GM12878 (cell line): ENCODE measurements at regions not wholly inside any gene's neighbourhood (a gene's known extent, or its start where the extent isn't known, plus 50 kb on each side); places are given as distances from the start of the nearest gene placed in this dataset.

Source experiments
- ATAC-seq: fragments of 200-7000 bp; cut with Tn5 transposase; 3 replicates; pipeline ENCODE4 v1.9.1; 2020; ENCODE audit warnings: mild to moderate bottlenecking, moderate library complexity
- BruUV-seq: library from RNA; stranded (reverse); fragments of 400-500 nt; replicated peaks from 2 replicates; lab custom pipeline; 2021; lab: Mats Ljungman, UMichigan
- CTCF ChIA-PET: fragments of 300-600 bp; sonication (Branson Sonifier 250); formaldehyde crosslinking; extraction: SDS; loops from one replicate; lab custom pipeline; 2021; ENCODE audit warnings: inconsistent platforms; lab: Yijun Ruan, JAX
- POLR2A ChIA-PET: fragments of 350-600 bp; formaldehyde crosslinking; extraction: SDS; loops from one replicate; lab custom pipeline; 2021; ENCODE audit warnings: inconsistent platforms; lab: Charles Lee
- RAD21 ChIA-PET: fragments of 300-600 bp; sonication (Branson Sonifier 250); formaldehyde crosslinking; loops from one replicate; lab custom pipeline; 2023; ENCODE audit warnings: antibody characterized with exemption; ENCODE audit not compliant: unreplicated experiment; lab: Charles Lee
- SMC1A ChIA-PET: fragments of 300-600 bp; sonication (Branson Sonifier 250); formaldehyde crosslinking; loops from one replicate; lab custom pipeline; 2023; ENCODE audit not compliant: unreplicated experiment, uncharacterized antibody; lab: Charles Lee
- DNase-seq: peaks from one replicate; pipeline ENCODE4 v3.0.0-alpha.2; 2011; ENCODE audit warnings: low read depth, low spot score
- FAIRE-seq: peaks from 3 replicates; lab custom pipeline; 2011; peaks lifted over from hg19 to GRCh38; lab: Jason Lieb, UNC
- H2AFZ ChIP-seq: 2 replicates; pipeline ENCODE4 v1.6.0; 2011; ENCODE audit warnings: low read depth, low read length, control low read depth; ENCODE audit not compliant: control insufficient read depth
- H3K27ac ChIP-seq: 2 replicates; pipeline ENCODE4 v1.5.1; 2011; ENCODE audit warnings: control low read depth; ENCODE audit not compliant: control insufficient read depth, insufficient read depth
- H3K27me3 ChIP-seq, 2 experiments: replicated peaks in 1 of 2; 2 replicates each; pipeline versions ENCODE4 v1.6.0 to v1.6.1; 2011; ENCODE audit warnings: low read length in 1 of 2; ENCODE audit not compliant: control insufficient read depth in 2 of 2, insufficient read depth in 2 of 2
- H3K36me3 ChIP-seq, 2 experiments: 2 replicates each; pipeline ENCODE4 v1.5.1; 2011; ENCODE audit warnings: low read length in 1 of 2; ENCODE audit not compliant: control insufficient read depth in 2 of 2, insufficient read depth in 2 of 2
- H3K4me1 ChIP-seq: 2 replicates; pipeline ENCODE4 v1.6.1; 2011; ENCODE audit warnings: mild to moderate bottlenecking, low read length, moderate library complexity, mixed read lengths; ENCODE audit not compliant: control insufficient read depth, insufficient read depth
- H3K4me2 ChIP-seq: 2 replicates; pipeline ENCODE4 v1.6.0; 2011; ENCODE audit warnings: control low read depth; ENCODE audit not compliant: control insufficient read depth, insufficient read depth
- H3K4me3 ChIP-seq: fragments of 200-600 bp; sonication (generic); 2 replicates; pipeline ENCODE4 v1.5.1; 2016
- H3K79me2 ChIP-seq: 2 replicates; pipeline ENCODE4 v1.6.0; 2011; ENCODE audit warnings: low read length; ENCODE audit not compliant: control insufficient read depth, insufficient read depth
- H3K9ac ChIP-seq: 2 replicates; pipeline ENCODE4 v1.8.0; 2011; ENCODE audit warnings: low read length, control low read depth, mixed read lengths; ENCODE audit not compliant: control insufficient read depth, insufficient read depth
- H3K9me3 ChIP-seq: replicated peaks from 3 replicates; pipeline ENCODE4 v1.5.1; 2011; ENCODE audit warnings: mild to moderate bottlenecking, low read length; ENCODE audit not compliant: control insufficient read depth, insufficient read depth
- H4K20me1 ChIP-seq: 2 replicates; pipeline ENCODE4 v1.6.0; 2011; ENCODE audit not compliant: control insufficient read depth, insufficient read depth
- BCLAF1 ChIP-seq: fragments of 450-650 bp; IDR thresholded peaks from 2 replicates; pipeline ENCODE4 v1.6.1; 2017; ENCODE audit warnings: antibody characterized with exemption, mild to moderate bottlenecking, moderate library complexity
- DPF2 ChIP-seq: fragments of 450-650 bp; IDR thresholded peaks from 2 replicates; pipeline ENCODE4 v1.6.1; 2017; ENCODE audit warnings: mild to moderate bottlenecking
- FOXM1 ChIP-seq: IDR thresholded peaks from 2 replicates; pipeline ENCODE4 v1.6.1; 2012; ENCODE audit warnings: low read depth, mild to moderate bottlenecking, inconsistent platforms, low read length, moderate library complexity
- KDM1A ChIP-seq: fragments of 200-600 bp; sonication (generic); IDR thresholded peaks from 2 replicates; pipeline ENCODE4 v1.6.1; 2016; ENCODE audit warnings: borderline replicate concordance
- MXI1 ChIP-seq: fragments of 150-350 bp; IDR thresholded peaks from 2 replicates; pipeline ENCODE4 v1.6.1; 2011; ENCODE audit warnings: low read depth, mild to moderate bottlenecking, inconsistent platforms, low read length, improper control_type of control experiment
- NFYB ChIP-seq: IDR thresholded peaks from 2 replicates; pipeline ENCODE4 v1.6.1; 2011; ENCODE audit warnings: low read depth, mild to moderate bottlenecking, low read length, improper control_type of control experiment, moderate library complexity; ENCODE audit not compliant: insufficient read depth
- REST ChIP-seq: IDR thresholded peaks from 2 replicates; pipeline ENCODE4 v1.6.1; 2012; ENCODE audit warnings: mild to moderate bottlenecking, low read depth, low read length
- SIX5 ChIP-seq: IDR thresholded peaks from 2 replicates; pipeline ENCODE4 v1.6.1; 2011; ENCODE audit warnings: mild to moderate bottlenecking, low read depth, low read length, moderate library complexity; ENCODE audit not compliant: severe bottlenecking
- STAT3 ChIP-seq: IDR thresholded peaks from 2 replicates; pipeline ENCODE4 v1.6.1; 2011; ENCODE audit warnings: low read depth, low read length, improper control_type of control experiment
- ZBTB33 ChIP-seq: fragments of 450-650 bp; IDR thresholded peaks from 2 replicates; pipeline ENCODE4 v1.6.1; 2017; ENCODE audit warnings: mild to moderate bottlenecking
- ZBTB4 ChIP-seq: fragments of 450-650 bp; formaldehyde crosslinking; IDR thresholded peaks from 2 replicates; pipeline ENCODE4 v1.4.0; 2022; ENCODE audit warnings: mild to moderate bottlenecking, moderate library complexity
- ZSCAN29 ChIP-seq: fragments of 450-650 bp; IDR thresholded peaks from 2 replicates; pipeline ENCODE4 v1.6.1; 2017; ENCODE audit warnings: mild to moderate bottlenecking, moderate library complexity
- WGBS: methylation state at CpG from one replicate; pipeline ENCODE4 v1.1.6; 2016; ENCODE audit warnings: low lambda C conversion rate; ENCODE audit not compliant: insufficient replicate concordance, insufficient coverage; ENCODE audit errors: missing lambda C conversion rate; 5-methylcytosine and 5-hydroxymethylcytosine counted together
- in situ Hi-C: fragments of 300-500 bp; cut with MboI; formaldehyde crosslinking; loops from 9 replicates; pipeline ENCODE4 v1.14.3; 2018; ENCODE audit warnings: mixed read lengths
- intact Hi-C: fragments of 100-400 bp; cut with micrococcal nuclease; formaldehyde crosslinking; loops from one replicate; pipeline ENCODE4 v1.14.2; 2022; ENCODE audit not compliant: unreplicated experiment

DNA sequence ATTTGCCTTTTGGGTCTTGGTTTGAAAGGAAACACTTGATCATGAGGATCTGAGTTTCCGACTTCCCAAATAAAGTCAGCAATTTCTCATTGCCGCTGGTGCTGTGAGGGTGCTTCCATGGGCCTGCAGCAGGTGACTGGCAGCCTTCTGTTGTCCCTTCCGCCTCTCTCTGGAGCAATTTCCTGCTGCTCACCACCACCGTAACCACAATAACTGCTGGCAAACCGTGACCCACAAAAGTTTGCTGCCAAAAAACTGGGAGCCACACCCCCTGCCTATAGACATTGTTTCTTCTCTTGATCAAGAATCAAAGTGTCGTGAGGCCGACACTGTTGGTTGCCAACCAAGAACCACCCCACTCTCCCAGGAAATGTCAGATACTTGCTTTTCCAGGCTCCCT lies 164.0 kb downstream of the NR2F2 start:
- no peaks in the 10 kb centered on the region for H4K20me1 ChIP-seq
- H3K27ac ChIP-seq: no peak overlapping the region
- H3K4me1 ChIP-seq: no peaks in the 10 kb centered on the region
- no peak for ATAC-seq
- no TSS peak for BruUV-seq
- CTCF ChIA-PET: no interaction called here
- no peak overlapping the region for H2AFZ ChIP-seq
- no peak for TF ChIP-seq STAT3
- no peak for TF ChIP-seq BCLAF1
- no peak for TF ChIP-seq DPF2
- TF ChIP-seq ZSCAN29: no peak
- no peak for TF ChIP-seq MXI1
- no peak for TF ChIP-seq SIX5
- no peak for TF ChIP-seq REST
- no peak for TF ChIP-seq NFYB
- TF ChIP-seq KDM1A: no peak
- no peak for TF ChIP-seq ZBTB33
- TF ChIP-seq FOXM1: no peak
- no peak for TF ChIP-seq ZBTB4
- H3K9ac ChIP-seq: no peak overlapping the region
- DNase-seq: no peak
- FAIRE-seq: no peak
- SMC1A ChIA-PET: no interaction called here
- no peak overlapping the region for H3K4me2 ChIP-seq
- H3K9me3 ChIP-seq: no peaks in the 10 kb centered on the region; the same call in 2 of the 3 replicates
- no peaks in the 10 kb centered on the region for H3K36me3 ChIP-seq
- in situ Hi-C loops: no loop called here
- H3K4me3 ChIP-seq: no peak overlapping the region
- WGBS: 9% methylated on average over 7 of the region's 7 CpGs
- RAD21 ChIA-PET: interaction anchor here (1.0 kb wide), 1 partner anchor 751 kb away, joined by 3 read pairs; no protein-coding TSS in a partner anchor
- intact Hi-C loops: loop anchor here (5.0 kb wide), 1 partner anchor 88 kb away; no protein-coding TSS in a partner anchor
- POLR2A ChIA-PET: no interaction called here
- H3K79me2 ChIP-seq: no peaks in the 10 kb centered on the region
- H3K27me3 ChIP-seq: no peaks in the 10 kb centered on the region
